Right lobe of liver (tissue), 4 donors: ENCODE measurements at regions not wholly inside any gene's neighbourhood (a gene's known extent, or its start where the extent isn't known, plus 50 kb on each side); places are given as distances from the start of the nearest gene placed in this dataset.

Source experiments
- CTCF ChIP-seq, 4 donors: fragments of 200-600 bp in 3 of 4; fragments of 450-650 bp in 1 of 4; IDR thresholded peaks; one replicate each; pipeline versions ENCODE4 v1.5.1 to v1.8.0; 2016 to 2022; ENCODE audit warnings: antibody characterized with exemption in 4 of 4, mild to moderate bottlenecking in 2 of 4
- POLR2A ChIP-seq: fragments of 450-650 bp; IDR thresholded peaks from one replicate; pipeline ENCODE4 v1.6.1; 2017; ENCODE audit warnings: antibody characterized with exemption, mild to moderate bottlenecking
- donor health status: DM: no; HTN: no; CAD: no.
- donor health status: DM: no; HTN: no; CAD: no.
- donor health status: DM: no; HTN: yes; CAD: no.

GRCh38 chr2:11097854-11098387 is 57.3 kb upstream of the SLC66A3 start:
- TF ChIP-seq CTCF (IDR thresholded peaks at IDR 0.05) (no peak), POLR2A (no peak)
